CD4-positive, alpha-beta T cell (primary cell): ENCODE measurements at regions not wholly inside any gene's neighbourhood (a gene's known extent, or its start where the extent isn't known, plus 50 kb on each side); places are given as distances from the start of the nearest gene placed in this dataset.

Source experiments
- ATAC-seq: fragments of 200-7000 bp; cut with Tn5 transposase; one replicate; pipeline ENCODE4 v1.10.0; 2022; ENCODE audit warnings: mild to moderate bottlenecking; ENCODE audit not compliant: poor library complexity
- CTCF ChIA-PET: fragments of 350-600 bp; sonication (Branson Sonifier 250); formaldehyde crosslinking; loops from one replicate; lab custom pipeline; 2021; ENCODE audit warnings: antibody characterized with exemption, inconsistent platforms; lab: Charles Lee
- POLR2A ChIA-PET: fragments of 350-600 bp; sonication (Branson Sonifier 250); formaldehyde crosslinking; loops from one replicate; lab custom pipeline; 2021; ENCODE audit warnings: antibody characterized with exemption, inconsistent platforms; lab: Charles Lee
- DNase-seq, 14 experiments: peaks; one replicate each; pipeline ENCODE4 v3.0.0-alpha.2; 2013 to 2020; ENCODE audit warnings: mixed read lengths in 2 of 14
- H3K27ac ChIP-seq, 2 donors: one replicate each; pipeline versions ENCODE4 v1.5.1 to v1.7.0; 2013; ENCODE audit warnings: low read length in 2 of 2, low read depth in 1 of 2, mild to moderate bottlenecking in 1 of 2
- H3K27me3 ChIP-seq, 2 experiments: 1 replicate in 1 of 2; 2 replicates in 1 of 2; pipeline versions ENCODE4 v1.6.1 to v1.7.0; 2013; ENCODE audit warnings: low read length in 2 of 2, control low read depth in 1 of 2, mild to moderate bottlenecking in 1 of 2, moderate library complexity in 1 of 2; ENCODE audit not compliant: insufficient read depth in 2 of 2, control insufficient read depth in 1 of 2
- H3K36me3 ChIP-seq: one replicate; pipeline ENCODE4 v1.6.1; 2013; ENCODE audit warnings: low read length, control low read depth; ENCODE audit not compliant: insufficient read depth
- H3K4me1 ChIP-seq: one replicate; pipeline ENCODE4 v1.6.1; 2013; ENCODE audit warnings: low read length, control low read depth; ENCODE audit not compliant: insufficient read depth
- H3K4me3 ChIP-seq: one replicate; pipeline ENCODE4 v1.5.1; 2013; ENCODE audit warnings: mild to moderate bottlenecking, low read length, moderate library complexity
- H3K9me3 ChIP-seq, 2 experiments: 1 replicate in 1 of 2; 2 replicates in 1 of 2; pipeline versions ENCODE4 v1.6.1 to v1.7.0; 2013; ENCODE audit warnings: low read length in 2 of 2, mild to moderate bottlenecking in 2 of 2, control low read depth in 1 of 2, moderate library complexity in 1 of 2; ENCODE audit not compliant: control insufficient read depth in 1 of 2, insufficient read depth in 1 of 2
- H3K27ac Mint-ChIP-seq: one replicate; pipeline ENCODE4 v1.8.0; 2020; ENCODE audit warnings: mixed read lengths
- H3K27me3 Mint-ChIP-seq: one replicate; pipeline ENCODE4 v1.8.0; 2021; ENCODE audit warnings: mixed read lengths
- H3K36me3 Mint-ChIP-seq: one replicate; pipeline ENCODE4 v1.8.0; 2021; ENCODE audit warnings: low read depth, mixed read lengths
- H3K4me1 Mint-ChIP-seq: one replicate; pipeline ENCODE4 v1.8.0; 2021; ENCODE audit warnings: low read depth, mixed read lengths
- H3K4me3 Mint-ChIP-seq: one replicate; pipeline ENCODE4 v1.8.0; 2020; ENCODE audit warnings: mild to moderate bottlenecking, mixed read lengths
- H3K9me3 Mint-ChIP-seq: one replicate; pipeline ENCODE4 v1.8.0; 2020; ENCODE audit warnings: mixed read lengths
- CTCF ChIP-seq: fragments of 200-600 bp; IDR thresholded peaks from one replicate; pipeline ENCODE4 v1.8.0; 2022; ENCODE audit warnings: antibody characterized with exemption, mild to moderate bottlenecking
- intact Hi-C, 2 experiments: fragments of 100-400 bp; cut with DNase I in 1 of 2; cut with micrococcal nuclease in 1 of 2; formaldehyde crosslinking; loops; one replicate each; pipeline versions ENCODE4 v1.15.1 to v1.9.0; 2023 to 2025; cut with DNase I, micrococcal nuclease

DNA sequence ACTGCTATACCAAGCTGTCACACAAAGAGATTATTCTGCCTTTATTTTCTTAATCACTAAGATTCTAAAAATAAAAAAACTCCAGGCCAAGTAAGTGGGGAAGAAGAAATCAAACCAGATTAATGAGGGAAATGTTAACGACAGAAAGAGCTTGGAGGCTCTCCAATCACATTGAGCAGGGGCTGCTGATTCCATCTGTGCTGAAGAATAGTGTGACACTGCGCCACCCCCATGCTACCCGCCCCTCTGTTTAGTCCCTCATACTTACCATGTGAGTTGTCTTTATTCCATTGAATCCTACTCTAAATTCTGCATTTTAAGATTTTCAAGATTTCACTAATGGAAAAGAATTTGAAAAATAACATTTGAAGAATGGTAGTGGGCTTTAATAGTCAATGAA, 998.0 kb upstream of the CDH2 start:
- Mint-ChIP-seq H3K27ac (no peak overlapping the region), H3K4me1 (no peaks in the 10 kb centered on the region), H3K27me3 (no peaks in the 10 kb centered on the region), H3K4me3 (no peak overlapping the region), H3K36me3 (no peaks in the 10 kb centered on the region), H3K9me3 (peaks cover 11% of the 10 kb centered on the region)
- H3K4me3 ChIP-seq: no peak overlapping the region
- no peak overlapping the region for H3K27ac ChIP-seq
- no peak for DNase-seq
- no peak for TF ChIP-seq CTCF
- no peak for ATAC-seq
- CTCF ChIA-PET: no interaction called here
- H3K27me3 ChIP-seq: no peaks in the 10 kb centered on the region
- POLR2A ChIA-PET: no interaction called here
- intact Hi-C loops: no loop called here
- H3K36me3 ChIP-seq: no peaks in the 10 kb centered on the region
- no peaks in the 10 kb centered on the region for H3K4me1 ChIP-seq
- H3K9me3 ChIP-seq: no peaks in the 10 kb centered on the region

- Mint-ChIP-seq H3K9me3 (peaks cover 15% of the 10 kb centered on the region), H3K27me3 (no peaks in the 10 kb centered on the region), H3K36me3 (no peaks in the 10 kb centered on the region), H3K4me1 (no peaks in the 10 kb centered on the region), H3K27ac (no peak overlapping the region), H3K4me3 (no peak overlapping the region)
- no peak for DNase-seq
- intact Hi-C loops: no loop called here
- no peaks in the 10 kb centered on the region for H3K4me1 ChIP-seq
- POLR2A ChIA-PET: no interaction called here
- H3K4me3 ChIP-seq: no peak overlapping the region
- no peak for ATAC-seq
- no peak overlapping the region for H3K27ac ChIP-seq
- CTCF ChIA-PET: no interaction called here
- no peaks in the 10 kb centered on the region for H3K9me3 ChIP-seq
- H3K27me3 ChIP-seq: no peaks in the 10 kb centered on the region
- TF ChIP-seq CTCF: no peak
- no peaks in the 10 kb centered on the region for H3K36me3 ChIP-seq
Measured at GRCh38 chr18:29172756-29173067, 995.8 kb upstream of the CDH2 start.

GRCh38 chr18:29171892-29172755, 995.2 kb upstream of the CDH2 start:
- peaks cover 15% of the 10 kb centered on the region for H3K9me3 Mint-ChIP-seq

More at GRCh38 chr18:29171892-29172755, 995.2 kb upstream of the CDH2 start:
- no peaks in the 10 kb centered on the region for H3K9me3 ChIP-seq
- H3K4me3 ChIP-seq: no peak overlapping the region
- TF ChIP-seq CTCF: no peak
- CTCF ChIA-PET: no interaction called here
- ATAC-seq: no peak
- H3K27ac Mint-ChIP-seq: no peak overlapping the region
- no peak for DNase-seq
- H3K27ac ChIP-seq: no peak overlapping the region
- intact Hi-C loops: no loop called here
- no peaks in the 10 kb centered on the region for H3K36me3 Mint-ChIP-seq
- POLR2A ChIA-PET: no interaction called here
- no peaks in the 10 kb centered on the region for H3K4me1 ChIP-seq
- H3K27me3 ChIP-seq: no peaks in the 10 kb centered on the region
- no peaks in the 10 kb centered on the region for H3K36me3 ChIP-seq
- no peaks in the 10 kb centered on the region for H3K4me1 Mint-ChIP-seq
- no peak overlapping the region for H3K4me3 Mint-ChIP-seq
- no peaks in the 10 kb centered on the region for H3K27me3 Mint-ChIP-seq
